Kidney capillary endothelial cell (primary cell): ENCODE measurements at regions not wholly inside any gene's neighbourhood (a gene's known extent, or its start where the extent isn't known, plus 50 kb on each side); places are given as distances from the start of the nearest gene placed in this dataset.

Source experiments
- DNase-seq: peaks from one replicate; pipeline ENCODE4 v3.0.0-alpha.2; 2018; ENCODE audit warnings: low spot score

GRCh38 chr6:170177772-170178560 lies 112.9 kb downstream of the DLL1 start:
- DNase-seq, result no peak

GRCh38 chr6:170176898-170177771 lies 113.7 kb downstream of the DLL1 start:
- DNase-seq, result no peak

- DNase-seq, result no peak
Observed at GRCh38 chr6:170176136-170176897, 114.6 kb downstream of the DLL1 start.

GRCh38 chr6:170175644-170176135 lies 115.2 kb downstream of the DLL1 start:
- DNase-seq, result no peak

GRCh38 chr6:170174771-170175643 lies 115.9 kb downstream of the DLL1 start:
- DNase-seq, result no peak

- no peak for DNase-seq
Observed at GRCh38 chr6:170174124-170174770, 116.6 kb downstream of the DLL1 start.

- no peak for DNase-seq
Observed at GRCh38 chr6:170173335-170173881, 117.5 kb downstream of the DLL1 start.

GRCh38 chr6:170172825-170173256 lies 118.0 kb downstream of the DLL1 start:
- no peak for DNase-seq

GRCh38 chr6:170172392-170172791 lies 118.5 kb downstream of the DLL1 start:
- DNase-seq, result no peak

GRCh38 chr6:170167657-170168159 lies 123.2 kb downstream of the DLL1 start:
- no peak for DNase-seq

GRCh38 chr6:170166511-170167122 lies 124.3 kb downstream of the DLL1 start:
- DNase-seq, result no peak

GRCh38 chr6:170165471-170166117 lies 125.3 kb downstream of the DLL1 start:
- DNase-seq, result no peak

- DNase-seq, result no peak
Observed at GRCh38 chr6:170165085-170165470, 125.8 kb downstream of the DLL1 start.

- no peak for DNase-seq
Observed at GRCh38 chr6:170164271-170164900, 126.5 kb downstream of the DLL1 start.

- DNase-seq, result no peak
Observed at GRCh38 chr6:170163405-170164170, 127.3 kb downstream of the DLL1 start.

- no peak for DNase-seq
Observed at GRCh38 chr6:170162775-170163404, 128.0 kb downstream of the DLL1 start.

- no peak for DNase-seq
Observed at GRCh38 chr6:170162011-170162774, 128.7 kb downstream of the DLL1 start.
